ENCODE measurements at regions not wholly inside any gene's neighbourhood (a gene's known extent, or its start where the extent isn't known, plus 50 kb on each side); places are given as distances from the start of the nearest gene placed in this dataset.

DNA sequence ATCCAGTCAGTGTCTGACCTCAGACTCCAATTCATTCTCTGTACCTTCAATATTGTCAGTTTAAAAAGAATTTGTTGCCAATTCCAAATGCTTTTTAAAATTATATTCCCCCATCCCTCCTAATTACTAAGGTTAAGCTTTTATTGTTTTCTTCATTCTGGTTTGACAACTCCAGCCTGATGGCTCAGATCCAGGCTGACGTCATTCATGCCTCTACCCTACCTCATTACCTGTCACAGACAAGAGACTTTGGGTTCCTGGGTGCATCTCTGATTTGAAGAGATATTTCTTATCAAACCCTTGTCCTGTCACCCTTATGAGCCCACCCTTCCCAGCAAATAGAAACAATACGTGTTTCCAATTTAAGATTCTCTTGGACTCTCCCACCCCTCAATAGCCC, 300.2 kb upstream of the CLNK start:
- Mint-ChIP-seq H3K4me3 (no peak overlapping the region), H3K27ac (no peak overlapping the region), H3K36me3 (ENCODE audit: low read depth) (no peaks in the 10 kb centered on the region), H3K4me1 (peaks cover 6% of the 10 kb centered on the region), H3K9me3 (no peaks in the 10 kb centered on the region), H3K27me3 (no peaks in the 10 kb centered on the region)
- ChIA-PET POLR2A (no interaction called here), CTCF (no interaction called here)
- no peak for DNase-seq

DNA sequence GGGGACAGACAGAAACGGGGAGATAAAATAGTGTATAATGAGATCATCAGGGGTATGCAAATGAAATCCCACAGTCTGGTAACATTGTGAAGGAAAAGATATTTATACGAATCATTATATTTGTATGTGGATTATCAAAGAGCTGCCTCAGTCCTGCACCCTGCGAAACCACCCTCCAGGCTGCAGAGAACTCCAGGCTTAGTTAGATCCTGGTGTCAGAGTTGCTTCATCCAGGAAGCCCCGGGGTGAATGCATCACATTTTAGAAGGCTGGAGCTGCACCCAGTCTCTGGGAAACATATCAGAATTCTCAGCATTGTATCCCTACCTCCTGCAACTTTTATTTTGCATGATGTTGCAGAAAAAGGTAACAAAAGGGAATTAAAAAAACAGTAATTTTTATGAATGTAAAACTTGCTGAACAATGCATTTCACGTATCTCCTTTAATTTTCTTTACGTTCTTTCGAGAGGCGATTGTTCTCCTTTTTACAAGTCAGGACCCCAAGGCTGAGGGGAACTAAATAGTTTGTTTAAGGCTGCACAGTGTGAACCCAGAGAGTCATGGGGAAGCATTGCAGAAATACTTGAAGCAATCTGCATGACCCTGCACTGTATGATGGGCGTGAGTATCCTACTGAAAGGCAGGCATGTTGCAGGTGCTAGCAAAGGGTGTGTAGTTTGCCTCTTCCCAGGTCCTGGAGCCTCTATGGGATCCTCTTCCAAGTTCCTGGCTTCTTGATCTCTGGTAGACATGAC, 299.5 kb upstream of the CLNK start:
- no peaks in the 10 kb centered on the region for H3K27me3 Mint-ChIP-seq
- no peaks in the 10 kb centered on the region for H3K9me3 Mint-ChIP-seq
- no peaks in the 10 kb centered on the region for H3K36me3 Mint-ChIP-seq (ENCODE audit: low read depth)
- H3K27ac Mint-ChIP-seq = no peak overlapping the region
- POLR2A ChIA-PET = no interaction called here
- H3K4me3 Mint-ChIP-seq = no peak overlapping the region
- CTCF ChIA-PET = no interaction called here
- H3K4me1 Mint-ChIP-seq = peaks cover 6% of the 10 kb centered on the region
- no peak for DNase-seq

DNA sequence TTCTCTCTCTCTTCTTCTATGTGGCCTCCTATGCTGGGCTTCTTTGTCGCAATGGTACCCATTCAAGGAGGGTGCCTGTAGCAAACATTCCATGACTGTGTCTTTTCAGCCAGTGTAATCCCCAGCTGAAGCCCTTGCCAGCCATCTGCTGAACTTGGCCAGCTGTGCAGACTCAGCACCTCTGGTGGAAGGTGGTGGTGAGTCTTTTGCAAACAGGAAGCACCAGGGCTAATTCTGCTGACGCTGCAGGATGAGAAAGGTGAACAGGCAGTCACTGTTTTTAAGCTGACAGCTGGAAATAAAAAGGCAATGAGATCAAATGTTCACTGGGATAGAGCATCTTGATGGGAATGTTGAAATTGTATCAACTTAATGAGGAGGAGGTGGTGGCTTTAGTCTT, 298.7 kb upstream of the CLNK start:
- Mint-ChIP-seq H3K27me3 (no peaks in the 10 kb centered on the region), H3K9me3 (no peaks in the 10 kb centered on the region), H3K36me3 (ENCODE audit: low read depth) (no peaks in the 10 kb centered on the region), H3K27ac (no peak overlapping the region), H3K4me1 (peaks cover 6% of the 10 kb centered on the region), H3K4me3 (no peak overlapping the region)
- ChIA-PET POLR2A (no interaction called here), CTCF (no interaction called here)
- DNase-seq = peak; percentile 8

DNA sequence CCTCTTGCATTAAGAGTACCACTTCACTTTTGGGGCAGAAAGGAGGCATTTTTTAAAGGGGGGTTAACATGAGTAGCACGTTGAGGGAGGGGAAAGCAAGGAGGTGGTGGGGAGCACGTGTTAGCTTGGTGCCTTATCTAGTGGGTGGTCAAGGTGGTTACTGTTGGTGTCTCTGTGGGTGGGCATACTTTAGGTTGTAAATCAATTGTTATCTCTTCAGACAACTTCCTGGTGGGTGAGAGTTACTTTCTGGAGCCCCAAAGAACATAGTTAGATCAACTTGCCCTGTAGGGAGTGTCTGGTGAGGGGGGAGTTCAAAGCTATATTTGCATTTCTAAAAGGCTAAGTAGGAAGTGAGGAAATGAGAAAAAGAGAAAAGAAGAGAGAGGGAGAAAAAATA, 297.7 kb upstream of the CLNK start:
- Mint-ChIP-seq H3K27me3 (no peaks in the 10 kb centered on the region), H3K4me3 (no peak overlapping the region), H3K9me3 (no peaks in the 10 kb centered on the region), H3K36me3 (ENCODE audit: low read depth) (no peaks in the 10 kb centered on the region), H3K4me1 (peaks cover 6% of the 10 kb centered on the region), H3K27ac (peak overlapping the region; percentile 4)
- POLR2A ChIA-PET = no interaction called here
- CTCF ChIA-PET = no interaction called here
- DNase-seq = no peak

DNA sequence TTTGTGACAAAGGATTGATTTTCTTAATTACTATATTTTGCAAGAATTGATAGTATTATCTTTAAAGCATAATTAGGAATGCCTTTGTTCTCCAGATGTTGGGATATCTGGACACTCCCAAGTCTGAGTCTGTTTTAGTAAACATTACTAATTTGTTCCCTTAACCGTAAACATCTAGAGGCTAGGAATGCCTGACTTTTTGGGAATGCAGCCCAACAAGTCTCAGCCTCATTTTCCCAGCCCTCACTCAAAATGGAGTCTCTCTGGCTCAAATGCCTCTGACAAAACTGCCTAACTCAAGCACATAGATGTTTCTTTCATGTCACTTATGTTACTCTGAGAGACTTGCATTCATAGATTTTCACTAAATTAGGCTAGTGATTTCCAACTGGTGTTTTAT, 297.0 kb upstream of the CLNK start:
- H3K4me3 Mint-ChIP-seq = no peak overlapping the region
- POLR2A ChIA-PET = no interaction called here
- no peaks in the 10 kb centered on the region for H3K27me3 Mint-ChIP-seq
- CTCF ChIA-PET = no interaction called here
- no peak overlapping the region for H3K27ac Mint-ChIP-seq
- H3K36me3 Mint-ChIP-seq (ENCODE audit: low read depth) = no peaks in the 10 kb centered on the region
- no peak for DNase-seq
- H3K4me1 Mint-ChIP-seq = peaks cover 6% of the 10 kb centered on the region
- H3K9me3 Mint-ChIP-seq = no peaks in the 10 kb centered on the region

DNA sequence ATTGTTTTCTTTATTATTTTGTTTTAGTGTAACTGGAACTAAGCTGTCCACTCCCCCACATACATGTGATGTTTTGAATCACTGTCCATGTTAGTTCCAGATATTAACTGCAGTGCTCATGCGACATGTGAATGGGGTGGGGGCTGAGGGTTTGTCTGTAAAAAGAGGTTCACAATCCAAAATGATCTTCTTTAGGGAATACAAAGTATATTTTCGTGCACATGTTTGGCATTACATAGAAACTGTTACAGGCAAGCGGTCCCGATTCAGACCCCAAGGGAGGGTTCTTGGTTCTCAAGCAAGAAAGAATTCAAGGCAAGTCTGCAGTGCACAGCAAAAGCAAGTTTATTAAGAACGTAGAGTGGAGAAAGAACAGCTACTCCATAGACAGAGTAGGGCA, 296.5 kb upstream of the CLNK start:
- H3K9me3 Mint-ChIP-seq = no peaks in the 10 kb centered on the region
- no peak overlapping the region for H3K27ac Mint-ChIP-seq
- POLR2A ChIA-PET = no interaction called here
- no peak for DNase-seq
- peaks cover 6% of the 10 kb centered on the region for H3K4me1 Mint-ChIP-seq
- no peak overlapping the region for H3K4me3 Mint-ChIP-seq
- H3K36me3 Mint-ChIP-seq (ENCODE audit: low read depth) = no peaks in the 10 kb centered on the region
- CTCF ChIA-PET = no interaction called here
- H3K27me3 Mint-ChIP-seq = no peaks in the 10 kb centered on the region

DNA sequence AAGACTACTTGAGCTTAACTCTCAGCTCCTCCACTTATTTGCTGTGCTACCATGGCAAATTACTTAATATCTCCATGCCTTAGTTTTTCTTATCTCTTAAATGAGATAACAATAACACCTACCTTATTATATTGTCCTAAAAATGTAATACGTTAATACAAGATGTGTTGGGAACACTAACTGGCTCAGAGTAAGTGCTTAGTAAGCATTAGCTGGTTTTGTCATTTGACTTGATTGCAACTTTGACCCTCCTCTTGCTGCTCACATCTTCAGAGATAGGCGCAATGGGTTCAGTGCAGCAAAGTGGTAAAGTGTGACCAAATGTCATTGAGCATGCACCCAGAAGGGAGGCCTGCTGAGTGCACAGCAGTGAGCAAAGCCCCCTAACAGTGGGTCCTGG, 294.5 kb upstream of the CLNK start:
- POLR2A ChIA-PET = no interaction called here
- no peaks in the 10 kb centered on the region for H3K27me3 Mint-ChIP-seq
- peaks cover 6% of the 10 kb centered on the region for H3K4me1 Mint-ChIP-seq
- CTCF ChIA-PET = no interaction called here
- H3K9me3 Mint-ChIP-seq = no peaks in the 10 kb centered on the region
- no peak overlapping the region for H3K4me3 Mint-ChIP-seq
- no peak overlapping the region for H3K27ac Mint-ChIP-seq
- DNase-seq = no peak
- no peaks in the 10 kb centered on the region for H3K36me3 Mint-ChIP-seq (ENCODE audit: low read depth)

DNA sequence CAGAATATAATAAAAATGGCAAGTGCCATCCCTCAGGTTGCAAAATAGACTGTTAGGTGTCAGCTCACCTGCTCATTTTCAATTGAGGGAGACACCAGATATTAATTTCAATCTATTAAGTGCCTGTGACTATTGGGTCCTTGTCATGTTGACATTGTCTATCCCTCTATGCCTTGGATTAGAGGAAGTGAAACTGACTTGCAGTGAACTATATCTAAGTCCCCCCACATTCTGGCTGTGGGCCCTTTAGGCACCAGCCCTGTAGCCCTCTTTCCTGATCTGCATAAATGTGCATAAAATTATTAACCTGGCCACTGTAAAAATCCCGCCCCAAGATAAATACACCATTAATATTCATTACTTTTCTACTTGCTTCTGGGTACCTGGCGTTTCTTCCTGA, 293.0 kb upstream of the CLNK start:
- Mint-ChIP-seq H3K36me3 (ENCODE audit: low read depth) (no peaks in the 10 kb centered on the region), H3K4me3 (no peak overlapping the region), H3K27me3 (no peaks in the 10 kb centered on the region), H3K9me3 (no peaks in the 10 kb centered on the region), H3K4me1 (peaks cover 1% of the 10 kb centered on the region), H3K27ac (no peak overlapping the region)
- ChIA-PET CTCF (no interaction called here), POLR2A (no interaction called here)
- DNase-seq = no peak

DNA sequence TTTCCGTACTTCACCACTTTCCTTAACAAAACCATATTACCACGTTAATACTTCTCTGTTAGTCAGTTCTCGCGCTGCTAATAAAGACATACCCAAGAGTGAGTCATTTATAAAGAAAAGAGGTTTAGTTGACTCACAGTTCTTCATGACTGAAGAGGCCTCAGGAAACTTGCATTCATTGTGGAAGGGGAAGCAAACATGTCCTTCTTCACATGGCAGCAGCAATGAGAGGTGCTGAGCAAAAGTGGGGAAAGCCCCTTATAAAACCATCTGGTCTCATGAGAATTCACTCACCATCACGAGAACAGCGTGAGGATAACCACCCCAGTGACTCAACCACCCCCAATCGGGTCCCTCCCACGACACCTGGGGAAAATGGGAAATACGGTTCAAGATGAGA, 289.8 kb upstream of the CLNK start:
- CTCF ChIA-PET = no interaction called here
- H3K27ac Mint-ChIP-seq = no peak overlapping the region
- no peaks in the 10 kb centered on the region for H3K9me3 Mint-ChIP-seq
- no peak for DNase-seq
- H3K4me3 Mint-ChIP-seq = no peak overlapping the region
- H3K27me3 Mint-ChIP-seq = no peaks in the 10 kb centered on the region
- POLR2A ChIA-PET = no interaction called here
- no peaks in the 10 kb centered on the region for H3K36me3 Mint-ChIP-seq (ENCODE audit: low read depth)
- H3K4me1 Mint-ChIP-seq = no peaks in the 10 kb centered on the region

DNA sequence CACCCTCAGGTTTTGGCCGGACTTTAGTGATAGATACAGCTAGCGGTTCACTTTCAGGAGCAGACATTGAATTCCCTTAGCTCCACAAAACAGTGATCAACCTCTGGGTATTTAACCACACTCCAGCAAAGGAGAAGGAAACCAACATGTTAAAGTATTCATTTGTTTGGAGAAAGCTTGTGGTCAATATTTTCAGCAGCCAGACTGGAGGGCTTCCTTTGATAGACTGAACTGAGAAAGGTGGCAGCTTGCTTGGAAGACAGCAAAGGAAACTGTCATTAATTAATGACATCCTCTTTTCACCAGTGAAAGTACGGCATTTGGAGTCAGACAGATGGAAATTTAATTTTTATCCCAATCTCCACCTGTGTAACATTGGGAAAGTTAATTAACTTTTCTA, 289.1 kb upstream of the CLNK start:
- POLR2A ChIA-PET = no interaction called here
- Mint-ChIP-seq H3K4me1 (no peaks in the 10 kb centered on the region), H3K27me3 (no peaks in the 10 kb centered on the region), H3K36me3 (ENCODE audit: low read depth) (no peaks in the 10 kb centered on the region), H3K4me3 (no peak overlapping the region), H3K9me3 (no peaks in the 10 kb centered on the region), H3K27ac (no peak overlapping the region)
- CTCF ChIA-PET = no interaction called here
- no peak for DNase-seq

DNA sequence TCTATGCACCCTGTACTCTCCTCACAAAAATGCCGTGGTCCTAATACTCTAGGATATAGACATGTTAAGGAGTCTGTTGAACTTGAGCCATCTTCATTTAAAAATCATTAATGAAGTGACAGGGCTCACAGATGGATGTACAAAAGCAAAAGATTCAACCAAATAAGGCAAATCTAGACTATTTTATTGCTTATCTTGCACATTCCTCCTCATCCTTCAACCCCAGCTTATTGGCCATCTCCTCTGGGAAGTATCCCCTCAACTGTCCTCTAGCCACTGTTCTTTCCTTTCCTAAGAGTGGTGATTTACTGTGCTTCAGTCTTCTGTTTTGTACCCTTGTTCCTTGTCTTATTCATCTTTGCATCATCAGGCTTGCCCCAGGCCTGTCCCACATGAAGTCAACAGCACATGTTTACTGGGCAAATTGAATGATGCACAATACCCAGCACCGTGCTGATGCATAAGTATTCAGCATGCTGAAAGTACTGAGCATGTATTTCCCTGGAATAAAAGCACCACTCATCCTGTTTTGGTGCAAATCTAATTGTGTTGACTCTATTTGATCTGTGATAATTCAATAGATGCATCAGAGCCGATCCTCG, 287.3 kb upstream of the CLNK start:
- no peak for DNase-seq
- no peaks in the 10 kb centered on the region for H3K4me1 Mint-ChIP-seq
- no peaks in the 10 kb centered on the region for H3K27me3 Mint-ChIP-seq
- ChIA-PET POLR2A (no interaction called here), CTCF (no interaction called here)
- no peak overlapping the region for H3K4me3 Mint-ChIP-seq
- H3K36me3 Mint-ChIP-seq (ENCODE audit: low read depth) = no peaks in the 10 kb centered on the region
- H3K9me3 Mint-ChIP-seq = no peaks in the 10 kb centered on the region
- no peak overlapping the region for H3K27ac Mint-ChIP-seq

DNA sequence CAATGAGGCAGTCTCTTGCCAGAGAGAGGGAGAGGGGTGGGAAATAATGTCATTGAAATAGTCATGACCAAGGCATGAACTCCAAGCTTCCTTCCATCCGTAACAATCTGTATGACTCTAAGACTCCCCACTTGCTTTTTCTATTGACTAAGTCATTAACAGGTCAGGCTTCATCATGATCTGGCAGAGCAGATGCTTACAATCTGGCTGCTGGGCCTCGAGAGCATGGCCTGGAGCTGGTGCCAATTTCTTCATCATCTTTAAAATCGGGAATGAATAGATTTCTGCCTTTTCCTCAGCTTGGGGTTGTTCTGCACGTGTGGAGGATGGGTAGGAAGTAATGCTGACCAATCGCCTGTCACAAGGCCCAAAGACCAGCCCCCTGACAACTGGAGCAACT, 280.6 kb upstream of the CLNK start:
- Mint-ChIP-seq H3K4me1 (no peaks in the 10 kb centered on the region), H3K9me3 (peaks cover 10% of the 10 kb centered on the region), H3K4me3 (no peak overlapping the region), H3K36me3 (ENCODE audit: low read depth) (no peaks in the 10 kb centered on the region), H3K27me3 (no peaks in the 10 kb centered on the region), H3K27ac (no peak overlapping the region)
- ChIA-PET POLR2A (no interaction called here), CTCF (interaction anchor here (0.7 kb wide), 1 partner anchor 42 kb away, joined by 3 read pairs; no protein-coding TSS in a partner anchor)
- DNase-seq = no peak

DNA sequence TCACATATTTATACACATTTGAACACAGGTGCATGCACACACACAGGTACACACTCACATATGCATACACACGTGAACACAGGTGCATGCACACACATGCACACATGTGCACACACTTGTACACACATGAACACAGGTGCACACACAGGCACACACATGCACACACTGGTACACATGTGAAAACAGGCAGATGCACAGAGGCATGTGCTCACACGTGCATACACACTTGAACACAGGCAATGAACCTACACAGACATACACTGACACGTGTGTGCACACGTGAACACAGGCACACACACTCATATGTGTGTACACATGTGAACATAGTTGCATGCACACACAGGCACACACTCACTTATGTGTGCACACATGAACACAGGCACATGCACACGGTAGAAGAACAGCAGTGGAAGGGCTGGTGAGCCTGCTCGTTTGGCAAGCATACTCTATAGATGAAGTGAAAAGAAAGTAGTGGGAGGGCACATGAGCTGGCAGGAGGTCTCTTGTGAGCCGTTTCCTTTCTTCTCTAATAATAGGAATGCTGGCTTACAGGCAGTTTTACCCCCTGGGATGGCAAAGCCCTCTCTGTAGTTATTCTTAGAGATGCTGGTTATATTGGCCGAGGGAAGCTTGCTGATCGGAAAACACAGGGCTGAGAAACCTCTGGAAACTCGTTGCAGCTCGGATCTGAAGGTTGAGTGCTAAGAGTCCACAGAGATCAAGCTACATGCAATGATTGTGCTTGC, 279.6 kb upstream of the CLNK start:
- peaks cover 10% of the 10 kb centered on the region for H3K9me3 Mint-ChIP-seq
- CTCF ChIA-PET = no interaction called here

DNA sequence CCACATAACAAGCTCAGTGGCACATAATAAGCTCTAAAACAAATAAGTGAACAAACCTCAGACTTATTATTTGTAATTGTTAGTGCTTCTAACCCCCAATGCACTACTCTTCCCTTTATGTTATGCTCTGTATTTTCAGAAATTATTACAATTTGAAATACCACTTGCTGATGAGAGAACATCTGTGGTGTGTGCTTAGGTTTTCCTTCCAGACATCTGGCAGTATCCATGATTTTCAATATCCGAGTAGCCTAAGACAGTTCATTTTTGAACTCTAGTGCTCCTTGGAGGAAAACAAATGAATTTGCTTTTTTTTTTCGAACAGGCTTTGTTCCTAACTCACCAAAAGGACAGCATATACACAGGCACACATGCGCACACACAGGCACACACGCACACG, 278.7 kb upstream of the CLNK start:
- no peak for DNase-seq
- no peaks in the 10 kb centered on the region for H3K27me3 Mint-ChIP-seq
- CTCF ChIA-PET = no interaction called here
- H3K4me3 Mint-ChIP-seq = no peak overlapping the region
- H3K4me1 Mint-ChIP-seq = no peaks in the 10 kb centered on the region
- H3K9me3 Mint-ChIP-seq = peaks cover 10% of the 10 kb centered on the region
- H3K27ac Mint-ChIP-seq = no peak overlapping the region
- POLR2A ChIA-PET = no interaction called here
- H3K36me3 Mint-ChIP-seq (ENCODE audit: low read depth) = no peaks in the 10 kb centered on the region

More for the DNA sequence above, 279.6 kb upstream of the CLNK start:
- POLR2A ChIA-PET = no interaction called here
- Mint-ChIP-seq H3K36me3 (ENCODE audit: low read depth) (no peaks in the 10 kb centered on the region), H3K27ac (no peak overlapping the region), H3K4me3 (no peak overlapping the region), H3K27me3 (no peaks in the 10 kb centered on the region), H3K4me1 (no peaks in the 10 kb centered on the region)
- DNase-seq = no peak

All from activated CD4-positive, alpha-beta T cell treated with anti-CD3 and anti-CD28 coated beads, Interleukin-2, amount 10 ng/mL, durations not matched to agents 7 days and 5 days (primary cell).